Activated CD4-positive, alpha-beta T cell treated with anti-CD3 and anti-CD28 coated beads, Interleukin-10, Interleukin-2, amounts not matched to agents 100 ng/mL and 50 ng/mL, durations not matched to agents 16 hours and 8 hours (primary cell): ENCODE measurements at regions not wholly inside any gene's neighbourhood (a gene's known extent, or its start where the extent isn't known, plus 50 kb on each side); places are given as distances from the start of the nearest gene placed in this dataset.
"Not testable (repeated sequence)": the region's sequence is repeated elsewhere in the genome, so short reads cannot be mapped to it uniquely, and the experiment has no call there.

ENCODE experiments used
- DNase-seq: peaks from one replicate; pipeline ENCODE4 v3.0.0-alpha.2; 2020

- DNase-seq = peak; percentile 54
These were observed 196.7 kb upstream of the TPRG1 start for GRCh38 chr3:188974856-188975599.

- no peak for DNase-seq
These were observed 196.0 kb upstream of the TPRG1 start for GRCh38 chr3:188975600-188976314.

GRCh38 chr3:188976407-188976806 lies 195.4 kb upstream of the TPRG1 start:
- no peak for DNase-seq

- DNase-seq = no peak
These were observed 193.2 kb upstream of the TPRG1 start for GRCh38 chr3:188978421-188979171.

GRCh38 chr3:188979248-188979647 lies 192.5 kb upstream of the TPRG1 start:
- no peak for DNase-seq

- no peak for DNase-seq
These were observed 192.0 kb upstream of the TPRG1 start for GRCh38 chr3:188979669-188980310.

- DNase-seq = no peak
These were observed 178.6 kb upstream of the TPRG1 start for GRCh38 chr3:188993181-188993580.

- DNase-seq = no peak
These were observed 170.2 kb upstream of the TPRG1 start for GRCh38 chr3:189001559-189001958.

- DNase-seq = no peak
These were observed 168.4 kb upstream of the TPRG1 start for GRCh38 chr3:189003410-189003809.

GRCh38 chr3:189013224-189013888 lies 158.4 kb upstream of the TPRG1 start:
- peak; percentile 45 for DNase-seq

GRCh38 chr3:189014526-189014925 lies 157.2 kb upstream of the TPRG1 start:
- DNase-seq = no peak

GRCh38 chr3:189022576-189023466 lies 148.9 kb upstream of the TPRG1 start:
- DNase-seq = not testable (repeated sequence)

- no peak for DNase-seq
These were observed 145.9 kb upstream of the TPRG1 start for GRCh38 chr3:189025866-189026265.

- DNase-seq = no peak
These were observed 144.1 kb upstream of the TPRG1 start for GRCh38 chr3:189027626-189028155.

- peak; percentile 78 for DNase-seq
These were observed 132.7 kb upstream of the TPRG1 start for GRCh38 chr3:189038773-189039745.

GRCh38 chr3:189040656-189041335 lies 131.0 kb upstream of the TPRG1 start:
- no peak for DNase-seq

GRCh38 chr3:189041482-189042090 lies 130.2 kb upstream of the TPRG1 start:
- peak; percentile 92 for DNase-seq

- DNase-seq = no peak
These were observed 128.9 kb upstream of the TPRG1 start for GRCh38 chr3:189042832-189043231.
